ENCODE measurements at regions not wholly inside any gene's neighbourhood (a gene's known extent, or its start where the extent isn't known, plus 50 kb on each side); places are given as distances from the start of the nearest gene placed in this dataset.

DNA sequence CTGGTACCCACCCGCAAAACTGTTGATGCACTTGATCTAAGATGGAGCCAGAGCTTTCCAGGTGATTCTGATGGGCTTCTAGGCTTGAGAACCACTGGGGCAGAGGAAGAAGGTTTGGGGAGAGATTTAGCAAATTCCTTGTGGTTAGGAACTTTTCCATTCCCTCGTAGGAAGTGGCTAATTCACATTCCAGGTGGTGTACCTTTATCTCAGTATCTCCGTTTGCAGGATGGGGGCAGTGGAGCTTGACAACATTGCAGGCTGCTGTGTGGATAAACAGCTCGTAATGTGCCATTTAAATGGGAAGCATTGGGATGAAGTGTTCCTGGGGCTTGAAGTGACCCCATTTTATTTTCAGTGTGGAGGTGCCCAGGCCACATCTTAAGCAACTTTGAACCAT lies 172.9 kb upstream of the IL12B start:
- TF ChIP-seq, protein P1, sequence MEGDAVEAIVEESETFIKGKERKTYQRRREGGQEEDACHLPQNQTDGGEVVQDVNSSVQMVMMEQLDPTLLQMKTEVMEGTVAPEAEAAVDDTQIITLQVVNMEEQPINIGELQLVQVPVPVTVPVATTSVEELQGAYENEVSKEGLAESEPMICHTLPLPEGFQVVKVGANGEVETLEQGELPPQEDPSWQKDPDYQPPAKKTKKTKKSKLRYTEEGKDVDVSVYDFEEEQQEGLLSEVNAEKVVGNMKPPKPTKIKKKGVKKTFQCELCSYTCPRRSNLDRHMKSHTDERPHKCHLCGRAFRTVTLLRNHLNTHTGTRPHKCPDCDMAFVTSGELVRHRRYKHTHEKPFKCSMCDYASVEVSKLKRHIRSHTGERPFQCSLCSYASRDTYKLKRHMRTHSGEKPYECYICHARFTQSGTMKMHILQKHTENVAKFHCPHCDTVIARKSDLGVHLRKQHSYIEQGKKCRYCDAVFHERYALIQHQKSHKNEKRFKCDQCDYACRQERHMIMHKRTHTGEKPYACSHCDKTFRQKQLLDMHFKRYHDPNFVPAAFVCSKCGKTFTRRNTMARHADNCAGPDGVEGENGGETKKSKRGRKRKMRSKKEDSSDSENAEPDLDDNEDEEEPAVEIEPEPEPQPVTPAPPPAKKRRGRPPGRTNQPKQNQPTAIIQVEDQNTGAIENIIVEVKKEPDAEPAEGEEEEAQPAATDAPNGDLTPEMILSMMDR (IDR thresholded peaks at IDR 0.05; ENCODE audit: insufficient read depth, low read depth, low read length) = no peak
- TF ChIP-seq EZH2 (IDR thresholded peaks at IDR 0.05; ENCODE audit: insufficient read depth, low read length) = no peak
